ENCODE measurements at regions not wholly inside any gene's neighbourhood (a gene's known extent, or its start where the extent isn't known, plus 50 kb on each side); places are given as distances from the start of the nearest gene placed in this dataset.

GRCh38 chr1:172954476-172955150 is 96.1 kb downstream of the TNFSF18 start:
- no peak for TF ChIP-seq CTCF (IDR thresholded peaks at IDR 0.05)
- TF ChIP-seq POLR2A (IDR thresholded peaks at IDR 0.05), result no peak
